ENCODE measurements at regions not wholly inside any gene's neighbourhood (a gene's known extent, or its start where the extent isn't known, plus 50 kb on each side); places are given as distances from the start of the nearest gene placed in this dataset.

DNA sequence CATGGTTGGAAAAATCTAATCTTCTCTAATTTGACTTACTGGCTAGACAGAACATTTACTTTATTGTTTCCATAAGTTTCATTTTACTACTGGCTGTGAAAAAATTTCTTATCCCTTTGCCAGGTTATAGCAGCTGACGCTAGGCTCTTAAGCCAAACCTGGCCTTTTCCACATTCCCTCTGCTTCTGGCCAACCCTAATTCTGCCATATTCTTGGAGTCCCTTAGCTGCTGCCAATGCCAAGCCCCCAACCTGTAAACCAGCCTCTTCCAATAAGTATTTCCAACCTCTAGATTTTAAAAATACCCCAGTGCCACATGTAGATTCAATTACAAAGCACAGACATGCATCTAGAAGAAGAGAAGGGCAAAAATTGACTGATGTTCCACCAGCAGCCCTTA is 452.3 kb upstream of the MEX3C start:
- TF ChIP-seq, protein P1, sequence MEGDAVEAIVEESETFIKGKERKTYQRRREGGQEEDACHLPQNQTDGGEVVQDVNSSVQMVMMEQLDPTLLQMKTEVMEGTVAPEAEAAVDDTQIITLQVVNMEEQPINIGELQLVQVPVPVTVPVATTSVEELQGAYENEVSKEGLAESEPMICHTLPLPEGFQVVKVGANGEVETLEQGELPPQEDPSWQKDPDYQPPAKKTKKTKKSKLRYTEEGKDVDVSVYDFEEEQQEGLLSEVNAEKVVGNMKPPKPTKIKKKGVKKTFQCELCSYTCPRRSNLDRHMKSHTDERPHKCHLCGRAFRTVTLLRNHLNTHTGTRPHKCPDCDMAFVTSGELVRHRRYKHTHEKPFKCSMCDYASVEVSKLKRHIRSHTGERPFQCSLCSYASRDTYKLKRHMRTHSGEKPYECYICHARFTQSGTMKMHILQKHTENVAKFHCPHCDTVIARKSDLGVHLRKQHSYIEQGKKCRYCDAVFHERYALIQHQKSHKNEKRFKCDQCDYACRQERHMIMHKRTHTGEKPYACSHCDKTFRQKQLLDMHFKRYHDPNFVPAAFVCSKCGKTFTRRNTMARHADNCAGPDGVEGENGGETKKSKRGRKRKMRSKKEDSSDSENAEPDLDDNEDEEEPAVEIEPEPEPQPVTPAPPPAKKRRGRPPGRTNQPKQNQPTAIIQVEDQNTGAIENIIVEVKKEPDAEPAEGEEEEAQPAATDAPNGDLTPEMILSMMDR (conservative IDR thresholded peaks at IDR 0.05 in 1 of 2, IDR thresholded peaks at IDR 0.05 in 1 of 2; ENCODE audit: low read depth in 1 of 2, low read length in 2 of 2) = no peak
- no peak for TF ChIP-seq EZH2 (IDR thresholded peaks at IDR 0.05; ENCODE audit: low read length, missing control alignments)

Data from fibroblast of lung (primary cell).